ENCODE measurements at regions not wholly inside any gene's neighbourhood (a gene's known extent, or its start where the extent isn't known, plus 50 kb on each side); places are given as distances from the start of the nearest gene placed in this dataset.

DNA sequence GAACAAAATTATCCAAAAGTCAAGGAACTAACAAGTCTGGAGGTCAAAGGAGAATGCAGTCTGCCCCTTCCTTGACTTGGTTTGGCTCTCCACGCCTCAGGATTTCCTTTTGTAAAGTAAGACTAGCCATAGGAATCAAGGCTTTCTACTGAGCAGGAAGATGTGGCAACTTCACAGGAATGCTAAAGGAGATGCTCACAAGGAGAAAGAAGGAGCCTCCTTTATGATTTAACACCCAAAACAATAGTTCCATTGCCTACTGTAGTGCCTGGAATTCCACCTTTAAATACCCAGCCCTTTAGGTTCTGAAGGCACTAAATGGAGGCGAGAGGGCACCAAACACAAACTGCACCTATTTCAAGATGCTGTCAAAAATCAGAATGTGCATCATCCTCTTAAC is 176.3 kb upstream of the NFIA start:
- DNase-seq (ENCODE audit: low read depth, low spot score) = no peak
- Histone ChIP-seq H3K79me2 (ENCODE audit: control insufficient read depth, insufficient read depth, low read length) (no peaks in the 10 kb centered on the region), H3K4me3 (ENCODE audit: control insufficient read depth in 2 of 3, extremely low read depth in 1 of 3, insufficient read depth in 2 of 3, low read depth in 1 of 3, low read length in 3 of 3) (no peak overlapping the region), H3K36me3 (ENCODE audit: control insufficient read depth in 2 of 2, extremely low read depth in 1 of 2, insufficient read depth in 2 of 2, low read length in 2 of 2) (no peaks in the 10 kb centered on the region), H3K27ac (ENCODE audit: control insufficient read depth, insufficient read depth, low read length) (no peak overlapping the region), H2AFZ (ENCODE audit: control insufficient read depth, low read length) (no peak overlapping the region), H3K4me2 (ENCODE audit: control insufficient read depth, extremely low read depth, insufficient read depth, low read depth, low read length) (no peak overlapping the region), H3K9me3 (ENCODE audit: control insufficient read depth, low read depth, low read length) (no peaks in the 10 kb centered on the region), H3K27me3 (ENCODE audit: control insufficient read depth, extremely low read depth, insufficient read depth, low read length) (no peaks in the 10 kb centered on the region), H3K9ac (ENCODE audit: control insufficient read depth, extremely low read depth, insufficient read depth, low read length) (no peak overlapping the region), H3K9me1 (ENCODE audit: control insufficient read depth, extremely low read depth, insufficient read depth, low read length) (no peaks in the 10 kb centered on the region), H3K4me1 (ENCODE audit: control insufficient read depth, extremely low read depth, insufficient read depth, low read length) (no peaks in the 10 kb centered on the region), H4K20me1 (ENCODE audit: control insufficient read depth, extremely low read depth, insufficient read depth, low read length) (no peaks in the 10 kb centered on the region)
- TF ChIP-seq, protein P1, sequence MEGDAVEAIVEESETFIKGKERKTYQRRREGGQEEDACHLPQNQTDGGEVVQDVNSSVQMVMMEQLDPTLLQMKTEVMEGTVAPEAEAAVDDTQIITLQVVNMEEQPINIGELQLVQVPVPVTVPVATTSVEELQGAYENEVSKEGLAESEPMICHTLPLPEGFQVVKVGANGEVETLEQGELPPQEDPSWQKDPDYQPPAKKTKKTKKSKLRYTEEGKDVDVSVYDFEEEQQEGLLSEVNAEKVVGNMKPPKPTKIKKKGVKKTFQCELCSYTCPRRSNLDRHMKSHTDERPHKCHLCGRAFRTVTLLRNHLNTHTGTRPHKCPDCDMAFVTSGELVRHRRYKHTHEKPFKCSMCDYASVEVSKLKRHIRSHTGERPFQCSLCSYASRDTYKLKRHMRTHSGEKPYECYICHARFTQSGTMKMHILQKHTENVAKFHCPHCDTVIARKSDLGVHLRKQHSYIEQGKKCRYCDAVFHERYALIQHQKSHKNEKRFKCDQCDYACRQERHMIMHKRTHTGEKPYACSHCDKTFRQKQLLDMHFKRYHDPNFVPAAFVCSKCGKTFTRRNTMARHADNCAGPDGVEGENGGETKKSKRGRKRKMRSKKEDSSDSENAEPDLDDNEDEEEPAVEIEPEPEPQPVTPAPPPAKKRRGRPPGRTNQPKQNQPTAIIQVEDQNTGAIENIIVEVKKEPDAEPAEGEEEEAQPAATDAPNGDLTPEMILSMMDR (optimal IDR thresholded peaks at IDR 0.05 in 1 of 3, IDR thresholded peaks at IDR 0.05 in 1 of 3, conservative IDR thresholded peaks at IDR 0.05 in 1 of 3; ENCODE audit: extremely low read depth in 1 of 3, insufficient read depth in 2 of 3, low read length in 3 of 3) = no peak
- TF ChIP-seq EZH2 (IDR thresholded peaks at IDR 0.05; ENCODE audit: low read length) = no peak
- no peak for FAIRE-seq
- dilution Hi-C loops (cut with MboI; ENCODE audit: extremely low pct_ligation_motif_present, low sequenced_read_pairs) = no loop called here

DNA sequence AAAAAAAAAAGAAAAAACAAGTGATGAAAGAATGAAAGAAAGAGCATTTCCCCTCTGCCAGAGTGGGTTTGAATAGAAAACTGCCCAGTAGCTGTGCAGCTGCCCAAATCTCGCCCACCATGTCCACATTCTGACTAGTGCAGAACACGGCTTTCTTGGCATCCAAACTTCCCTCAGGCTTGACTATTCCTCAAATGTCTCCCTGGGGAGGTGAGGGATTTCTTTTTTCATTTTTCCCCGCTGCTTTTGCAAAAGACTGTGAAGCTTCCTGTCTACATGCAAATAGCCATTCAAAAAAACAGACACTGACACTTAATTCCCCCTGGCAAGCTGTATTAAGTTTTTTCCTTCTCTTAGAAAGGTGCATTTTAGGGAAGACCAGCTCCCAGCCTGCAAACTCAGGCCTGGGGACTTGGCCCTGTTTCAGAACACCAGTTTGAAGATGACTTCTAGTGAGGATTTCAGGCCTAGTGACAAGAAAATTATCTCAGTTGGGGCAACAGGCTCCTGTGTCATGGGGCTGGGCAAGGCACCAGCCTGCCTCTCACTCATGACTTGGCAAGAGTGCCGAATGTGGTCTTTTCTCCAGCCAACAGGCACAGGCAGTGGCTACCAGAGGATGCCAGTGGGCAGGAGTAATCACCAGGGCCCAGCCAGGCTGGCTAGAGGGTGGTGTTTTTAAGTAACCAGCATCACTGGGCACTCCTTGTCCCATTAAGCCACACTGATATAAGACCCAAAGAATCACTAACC is 178.1 kb upstream of the NFIA start:
- H3K79me2 ChIP-seq (ENCODE audit: control insufficient read depth, insufficient read depth, low read length) = no peaks in the 10 kb centered on the region
- no peaks in the 10 kb centered on the region for H3K9me1 ChIP-seq (ENCODE audit: control insufficient read depth, extremely low read depth, insufficient read depth, low read length)
- no peaks in the 10 kb centered on the region for H3K36me3 ChIP-seq (ENCODE audit: control insufficient read depth in 2 of 2, extremely low read depth in 1 of 2, insufficient read depth in 2 of 2, low read length in 2 of 2)
- H4K20me1 ChIP-seq (ENCODE audit: control insufficient read depth, extremely low read depth, insufficient read depth, low read length) = no peaks in the 10 kb centered on the region
- DNase-seq (ENCODE audit: low read depth, low spot score) (no peak), FAIRE-seq (no peak)
- H2AFZ ChIP-seq (ENCODE audit: control insufficient read depth, low read length) = no peak overlapping the region
- dilution Hi-C loops (cut with MboI; ENCODE audit: extremely low pct_ligation_motif_present, low sequenced_read_pairs) = no loop called here
- no peak overlapping the region for H3K4me3 ChIP-seq (ENCODE audit: control insufficient read depth in 2 of 3, extremely low read depth in 1 of 3, insufficient read depth in 2 of 3, low read depth in 1 of 3, low read length in 3 of 3)
- no peak overlapping the region for H3K9ac ChIP-seq (ENCODE audit: control insufficient read depth, extremely low read depth, insufficient read depth, low read length)
- no peak overlapping the region for H3K27ac ChIP-seq (ENCODE audit: control insufficient read depth, insufficient read depth, low read length)
- TF ChIP-seq, protein P1 (optimal IDR thresholded peaks at IDR 0.05 in 1 of 3, IDR thresholded peaks at IDR 0.05 in 1 of 3, conservative IDR thresholded peaks at IDR 0.05 in 1 of 3; ENCODE audit: extremely low read depth in 1 of 3, insufficient read depth in 2 of 3, low read length in 3 of 3) = no peak
- no peak for TF ChIP-seq EZH2 (IDR thresholded peaks at IDR 0.05; ENCODE audit: low read length)
- H3K4me2 ChIP-seq (ENCODE audit: control insufficient read depth, extremely low read depth, insufficient read depth, low read depth, low read length) = no peak overlapping the region
- no peaks in the 10 kb centered on the region for H3K9me3 ChIP-seq (ENCODE audit: control insufficient read depth, low read depth, low read length)
- no peaks in the 10 kb centered on the region for H3K4me1 ChIP-seq (ENCODE audit: control insufficient read depth, extremely low read depth, insufficient read depth, low read length)
- H3K27me3 ChIP-seq (ENCODE audit: control insufficient read depth, extremely low read depth, insufficient read depth, low read length) = no peaks in the 10 kb centered on the region

Data from keratinocyte (primary cell).